ENCODE measurements at regions not wholly inside any gene's neighbourhood (a gene's known extent, or its start where the extent isn't known, plus 50 kb on each side); places are given as distances from the start of the nearest gene placed in this dataset.

DNA sequence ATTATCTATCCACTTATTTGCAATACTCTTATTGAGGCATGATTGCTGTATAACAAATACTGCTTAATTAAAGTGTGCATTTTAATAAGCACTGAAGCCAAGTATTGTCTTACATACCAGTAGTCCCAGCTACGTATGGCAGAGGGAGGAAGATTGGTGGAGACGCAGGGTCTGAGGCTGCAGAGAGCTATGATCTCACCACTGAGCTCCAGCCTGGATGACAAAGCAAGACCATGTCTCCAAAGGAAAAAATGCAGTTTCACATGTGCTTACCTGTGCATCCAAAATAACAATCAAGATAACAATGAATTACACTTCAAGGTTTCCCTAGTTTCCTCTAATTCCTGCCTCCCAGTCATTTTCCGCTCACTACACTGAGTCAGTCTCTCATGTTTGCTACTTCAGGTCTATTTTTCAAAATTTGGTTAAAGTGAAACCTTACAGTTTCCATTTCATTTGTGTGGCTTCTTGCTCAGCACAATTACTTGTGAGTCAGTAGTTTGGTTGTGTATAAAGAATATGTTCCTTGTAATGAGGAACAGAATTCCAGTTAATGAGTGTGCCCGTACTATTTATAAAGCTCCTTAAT is 1250.1 kb downstream of the TMEM121 start:
- H3K4me1 ChIP-seq = no peaks in the 10 kb centered on the region
- no peaks in the 10 kb centered on the region for H3K36me3 ChIP-seq
- H3K27me3 ChIP-seq = no peaks in the 10 kb centered on the region
- no peak for DNase-seq (ENCODE audit: low spot score in 2 of 2)
- intact Hi-C loops (cut with DNase I) = no loop called here
- no peaks in the 10 kb centered on the region for H3K9me3 ChIP-seq
- H3K4me3 ChIP-seq = no peak overlapping the region
- TF ChIP-seq, protein P1, sequence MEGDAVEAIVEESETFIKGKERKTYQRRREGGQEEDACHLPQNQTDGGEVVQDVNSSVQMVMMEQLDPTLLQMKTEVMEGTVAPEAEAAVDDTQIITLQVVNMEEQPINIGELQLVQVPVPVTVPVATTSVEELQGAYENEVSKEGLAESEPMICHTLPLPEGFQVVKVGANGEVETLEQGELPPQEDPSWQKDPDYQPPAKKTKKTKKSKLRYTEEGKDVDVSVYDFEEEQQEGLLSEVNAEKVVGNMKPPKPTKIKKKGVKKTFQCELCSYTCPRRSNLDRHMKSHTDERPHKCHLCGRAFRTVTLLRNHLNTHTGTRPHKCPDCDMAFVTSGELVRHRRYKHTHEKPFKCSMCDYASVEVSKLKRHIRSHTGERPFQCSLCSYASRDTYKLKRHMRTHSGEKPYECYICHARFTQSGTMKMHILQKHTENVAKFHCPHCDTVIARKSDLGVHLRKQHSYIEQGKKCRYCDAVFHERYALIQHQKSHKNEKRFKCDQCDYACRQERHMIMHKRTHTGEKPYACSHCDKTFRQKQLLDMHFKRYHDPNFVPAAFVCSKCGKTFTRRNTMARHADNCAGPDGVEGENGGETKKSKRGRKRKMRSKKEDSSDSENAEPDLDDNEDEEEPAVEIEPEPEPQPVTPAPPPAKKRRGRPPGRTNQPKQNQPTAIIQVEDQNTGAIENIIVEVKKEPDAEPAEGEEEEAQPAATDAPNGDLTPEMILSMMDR (IDR thresholded peaks at IDR 0.05) = no peak
- H3K27ac ChIP-seq = no peak overlapping the region

- H3K4me1 ChIP-seq = no peaks in the 10 kb centered on the region
- DNase-seq (ENCODE audit: low spot score in 2 of 2) = no peak
- no peak overlapping the region for H3K4me3 ChIP-seq
- H3K9me3 ChIP-seq = no peaks in the 10 kb centered on the region
- no peaks in the 10 kb centered on the region for H3K36me3 ChIP-seq
- TF ChIP-seq, protein P1 (IDR thresholded peaks at IDR 0.05) = no peak
- intact Hi-C loops (cut with DNase I) = no loop called here
- H3K27ac ChIP-seq = no peak overlapping the region
- H3K27me3 ChIP-seq = no peaks in the 10 kb centered on the region
Observed at GRCh38 chr14:106778986-106779385, 1252.6 kb downstream of the TMEM121 start.

GRCh38 chr14:106786697-106787096 is 1260.3 kb downstream of the TMEM121 start:
- no peak overlapping the region for H3K4me3 ChIP-seq
- intact Hi-C loops (cut with DNase I) = no loop called here
- no peaks in the 10 kb centered on the region for H3K9me3 ChIP-seq
- H3K27ac ChIP-seq = no peak overlapping the region
- no peaks in the 10 kb centered on the region for H3K36me3 ChIP-seq
- DNase-seq (ENCODE audit: low spot score in 2 of 2) = no peak
- TF ChIP-seq, protein P1 (IDR thresholded peaks at IDR 0.05) = no peak
- no peaks in the 10 kb centered on the region for H3K4me1 ChIP-seq
- no peaks in the 10 kb centered on the region for H3K27me3 ChIP-seq

- H3K4me3 ChIP-seq = no peak overlapping the region
- DNase-seq (ENCODE audit: low spot score in 2 of 2) = no peak
- H3K27me3 ChIP-seq = no peaks in the 10 kb centered on the region
- H3K9me3 ChIP-seq = no peaks in the 10 kb centered on the region
- no peaks in the 10 kb centered on the region for H3K36me3 ChIP-seq
- intact Hi-C loops (cut with DNase I) = no loop called here
- H3K27ac ChIP-seq = no peak overlapping the region
- H3K4me1 ChIP-seq = no peaks in the 10 kb centered on the region
- TF ChIP-seq, protein P1 (IDR thresholded peaks at IDR 0.05) = no peak
Observed at GRCh38 chr14:106787626-106788025, 1261.2 kb downstream of the TMEM121 start.

DNA sequence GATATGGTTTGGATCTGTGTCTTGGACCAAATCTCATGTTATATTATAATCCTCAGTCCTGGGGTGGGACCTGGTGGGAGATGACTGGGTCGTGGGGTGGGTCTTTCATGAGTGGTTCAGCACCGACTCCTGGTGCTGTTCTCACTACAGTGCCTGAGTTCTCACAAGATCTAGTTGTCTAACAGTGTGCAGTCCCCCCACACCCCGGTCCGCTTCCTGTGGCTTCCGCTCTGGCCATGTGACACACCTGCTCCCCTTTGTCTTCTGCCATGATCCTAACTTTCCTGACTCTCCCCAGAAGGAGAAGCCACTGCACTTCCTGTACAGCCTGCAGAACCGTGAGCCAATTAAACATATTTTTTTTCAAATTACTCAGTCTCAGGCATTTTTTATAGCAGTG is 1262.2 kb downstream of the TMEM121 start:
- Histone ChIP-seq H3K4me1 (no peaks in the 10 kb centered on the region), H3K9me3 (no peaks in the 10 kb centered on the region), H3K36me3 (no peaks in the 10 kb centered on the region), H3K27ac (no peak overlapping the region), H3K27me3 (no peaks in the 10 kb centered on the region), H3K4me3 (no peak overlapping the region)
- intact Hi-C loops (cut with DNase I) = no loop called here
- TF ChIP-seq, protein P1 (IDR thresholded peaks at IDR 0.05) = no peak
- no peak for DNase-seq (ENCODE audit: low spot score in 2 of 2)

GRCh38 chr14:106789318-106789717 is 1262.9 kb downstream of the TMEM121 start:
- H3K36me3 ChIP-seq = no peaks in the 10 kb centered on the region
- no peaks in the 10 kb centered on the region for H3K27me3 ChIP-seq
- TF ChIP-seq, protein P1 (IDR thresholded peaks at IDR 0.05) = no peak
- H3K4me3 ChIP-seq = no peak overlapping the region
- H3K4me1 ChIP-seq = no peaks in the 10 kb centered on the region
- DNase-seq (ENCODE audit: low spot score in 2 of 2) = no peak
- no peak overlapping the region for H3K27ac ChIP-seq
- H3K9me3 ChIP-seq = no peaks in the 10 kb centered on the region
- intact Hi-C loops (cut with DNase I) = no loop called here

Data from ascending aorta (tissue), 2 donors.